ENCODE measurements at regions not wholly inside any gene's neighbourhood (a gene's known extent, or its start where the extent isn't known, plus 50 kb on each side); places are given as distances from the start of the nearest gene placed in this dataset.

DNA sequence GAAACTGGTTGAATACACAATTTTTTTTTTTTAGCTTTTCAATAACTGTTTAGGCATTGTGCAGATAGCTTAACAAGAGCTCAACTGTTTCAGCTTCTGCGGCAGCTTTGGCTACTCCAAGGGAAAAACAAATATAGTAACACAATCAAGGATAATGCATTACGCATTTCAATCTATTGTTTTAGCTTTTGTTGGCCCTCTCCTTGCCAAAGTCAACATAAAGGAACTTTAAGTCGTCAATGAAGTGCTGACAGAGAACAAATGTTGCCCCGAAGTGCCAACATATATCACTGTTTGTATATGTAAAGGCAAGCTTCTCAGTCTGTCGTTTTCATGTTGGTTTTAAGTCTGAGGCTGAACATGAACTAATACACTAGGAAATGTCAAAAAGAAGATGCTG, 1087.4 kb upstream of the FLRT2 start:
- ChIA-PET POLR2A (no interaction called here), CTCF (no interaction called here)
- no peak for TF ChIP-seq TARDBP (IDR thresholded peaks at IDR 0.05)
- DNase-seq (ENCODE audit: extremely low spot score): no peak

DNA sequence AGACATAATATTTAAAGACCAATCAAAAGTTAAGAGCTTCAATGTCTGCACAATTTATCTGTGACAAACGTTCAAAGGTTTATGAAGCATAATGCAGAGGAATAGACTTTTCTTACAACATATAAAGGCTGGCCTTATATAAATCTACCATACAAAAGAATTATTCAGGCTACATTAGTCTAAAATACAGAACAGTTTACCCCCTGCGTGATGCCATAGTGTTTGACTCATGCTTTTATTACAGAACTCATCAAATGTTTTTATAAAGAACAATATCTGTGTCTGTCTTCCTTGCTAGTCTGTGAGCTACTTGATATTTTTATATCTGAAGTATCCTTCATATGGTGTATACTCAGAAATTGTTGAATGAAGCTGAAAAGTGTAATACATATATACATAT, 1084.5 kb upstream of the FLRT2 start:
- no peak for DNase-seq (ENCODE audit: extremely low spot score)
- ChIA-PET POLR2A (no interaction called here), CTCF (no interaction called here)
- TF ChIP-seq NFRKB (IDR thresholded peaks at IDR 0.05) (no peak), BHLHE40 (IDR thresholded peaks at IDR 0.05; ENCODE audit: borderline replicate concordance) (no peak), FOXA1 (IDR thresholded peaks at IDR 0.05) (no peak), ZNF384 (IDR thresholded peaks at IDR 0.05) (no peak), FOXK2 (IDR thresholded peaks at IDR 0.05) (no peak), ARNT (IDR thresholded peaks at IDR 0.05) (no peak), SP1 (IDR thresholded peaks at IDR 0.05) (no peak), HDGF (IDR thresholded peaks at IDR 0.05; ENCODE audit: borderline replicate concordance) (no peak), LEF1 (IDR thresholded peaks at IDR 0.05; ENCODE audit: borderline replicate concordance) (no peak), ELF4 (IDR thresholded peaks at IDR 0.05) (no peak), L3MBTL2 (conservative IDR thresholded peaks at IDR 0.05) (no peak)

DNA sequence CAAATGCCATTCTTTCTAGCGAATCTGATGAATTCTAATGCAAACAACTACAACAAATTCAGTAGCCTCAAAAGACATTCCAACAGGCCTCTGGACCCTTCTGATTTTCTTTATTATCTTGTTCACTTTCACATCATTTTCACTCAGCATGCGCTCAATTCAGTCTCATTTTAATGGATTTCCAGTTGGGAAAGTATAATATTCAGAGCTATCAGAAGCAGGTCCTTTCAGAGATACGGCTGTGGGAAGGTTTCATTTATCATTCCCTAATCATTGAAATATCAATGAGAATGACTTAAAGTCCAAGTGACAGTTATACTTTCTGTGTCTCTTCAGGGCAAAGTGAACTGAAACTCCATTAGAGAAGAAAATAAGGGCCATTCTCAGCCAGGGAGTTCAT, 1083.7 kb upstream of the FLRT2 start:
- ChIA-PET POLR2A (no interaction called here), CTCF (no interaction called here)
- TF ChIP-seq FOXA1 (IDR thresholded peaks at IDR 0.05) (no peak), SP1 (IDR thresholded peaks at IDR 0.05) (no peak), FOXM1 (IDR thresholded peaks at IDR 0.05; ENCODE audit: borderline replicate concordance) (no peak), FOXK2 (IDR thresholded peaks at IDR 0.05) (no peak), BHLHE40 (IDR thresholded peaks at IDR 0.05; ENCODE audit: borderline replicate concordance) (no peak)
- TF ChIP-seq, protein P1, sequence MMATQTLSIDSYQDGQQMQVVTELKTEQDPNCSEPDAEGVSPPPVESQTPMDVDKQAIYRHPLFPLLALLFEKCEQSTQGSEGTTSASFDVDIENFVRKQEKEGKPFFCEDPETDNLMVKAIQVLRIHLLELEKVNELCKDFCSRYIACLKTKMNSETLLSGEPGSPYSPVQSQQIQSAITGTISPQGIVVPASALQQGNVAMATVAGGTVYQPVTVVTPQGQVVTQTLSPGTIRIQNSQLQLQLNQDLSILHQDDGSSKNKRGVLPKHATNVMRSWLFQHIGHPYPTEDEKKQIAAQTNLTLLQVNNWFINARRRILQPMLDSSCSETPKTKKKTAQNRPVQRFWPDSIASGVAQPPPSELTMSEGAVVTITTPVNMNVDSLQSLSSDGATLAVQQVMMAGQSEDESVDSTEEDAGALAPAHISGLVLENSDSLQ (IDR thresholded peaks at IDR 0.05): no peak

DNA sequence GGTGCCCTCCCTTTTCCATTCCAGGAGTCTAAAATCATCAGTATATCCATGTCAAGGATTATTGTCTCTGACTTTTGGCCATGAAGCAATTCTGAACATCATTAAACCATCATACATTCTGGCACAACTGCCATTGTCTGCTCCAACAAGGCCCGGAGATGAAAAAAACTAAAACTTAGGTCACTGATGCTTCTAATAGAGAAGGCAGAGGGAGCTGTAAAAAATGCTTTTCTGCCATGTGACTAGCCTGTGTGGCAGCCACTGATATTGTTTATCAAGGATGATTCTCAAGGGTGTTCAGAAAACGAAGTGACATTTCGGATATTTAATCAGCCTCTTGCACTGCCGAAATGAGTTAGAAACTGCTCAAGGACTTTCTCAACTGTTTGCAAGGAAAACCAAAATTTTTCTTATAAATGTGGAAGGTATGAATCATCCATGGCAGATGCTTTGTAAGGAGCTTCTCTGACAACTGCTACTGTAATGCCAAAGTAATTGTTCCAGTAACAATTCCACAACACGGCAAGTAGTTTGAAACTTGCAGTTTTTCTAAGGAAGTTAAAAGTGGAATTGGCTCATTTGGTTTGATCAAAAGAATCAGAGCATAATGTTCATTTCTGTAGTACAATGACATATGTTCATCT, 1076.5 kb upstream of the FLRT2 start:
- TF ChIP-seq ARNT (IDR thresholded peaks at IDR 0.05): no peak
- TF ChIP-seq ELF4 (IDR thresholded peaks at IDR 0.05): no peak
- TF ChIP-seq FOXK2 (IDR thresholded peaks at IDR 0.05): no peak
- no peak for TF ChIP-seq SP1 (IDR thresholded peaks at IDR 0.05)
- TF ChIP-seq TARDBP (IDR thresholded peaks at IDR 0.05): no peak
- POLR2A ChIA-PET: no interaction called here
- CTCF ChIA-PET: no interaction called here
- no peak for DNase-seq (ENCODE audit: extremely low spot score)

More for the DNA sequence above, 1083.7 kb upstream of the FLRT2 start:
- no peak for DNase-seq (ENCODE audit: extremely low spot score)

DNA sequence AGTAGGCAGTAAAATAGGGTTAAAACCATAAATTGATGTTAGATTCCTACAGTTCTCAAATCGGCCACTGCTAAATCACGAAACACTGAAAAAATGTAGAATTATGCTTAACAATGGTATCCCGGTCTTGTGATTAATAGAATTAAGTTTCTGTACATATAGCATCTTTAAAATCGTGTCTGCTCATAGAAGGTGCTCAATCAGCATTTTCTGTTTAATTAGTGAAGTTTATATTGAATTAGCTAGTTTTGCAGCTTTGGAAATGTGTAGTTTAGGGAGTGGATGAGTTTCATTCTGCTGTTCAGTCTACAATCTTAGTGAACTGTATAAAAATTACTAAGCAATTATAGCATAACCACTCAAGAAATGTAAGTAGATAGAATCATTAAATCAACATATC, 1075.8 kb upstream of the FLRT2 start:
- no peak for DNase-seq (ENCODE audit: extremely low spot score)
- POLR2A ChIA-PET: no interaction called here
- no peak for TF ChIP-seq SUZ12 (IDR thresholded peaks at IDR 0.05)
- no peak for TF ChIP-seq L3MBTL2 (conservative IDR thresholded peaks at IDR 0.05)
- TF ChIP-seq FOXA1 (IDR thresholded peaks at IDR 0.05): no peak
- no peak for TF ChIP-seq FOXM1 (IDR thresholded peaks at IDR 0.05; ENCODE audit: borderline replicate concordance)
- TF ChIP-seq BHLHE40 (IDR thresholded peaks at IDR 0.05; ENCODE audit: borderline replicate concordance): no peak
- no peak for TF ChIP-seq CTBP1 (IDR thresholded peaks at IDR 0.05; ENCODE audit: borderline replicate concordance)
- no peak for TF ChIP-seq LEF1 (IDR thresholded peaks at IDR 0.05; ENCODE audit: borderline replicate concordance)
- TF ChIP-seq, protein P1 (IDR thresholded peaks at IDR 0.05): no peak
- TF ChIP-seq ZNF384 (IDR thresholded peaks at IDR 0.05): no peak
- no peak for TF ChIP-seq TARDBP (IDR thresholded peaks at IDR 0.05)
- TF ChIP-seq NFRKB (IDR thresholded peaks at IDR 0.05): no peak
- TF ChIP-seq HDGF (IDR thresholded peaks at IDR 0.05; ENCODE audit: borderline replicate concordance): no peak
- CTCF ChIA-PET: no interaction called here

DNA sequence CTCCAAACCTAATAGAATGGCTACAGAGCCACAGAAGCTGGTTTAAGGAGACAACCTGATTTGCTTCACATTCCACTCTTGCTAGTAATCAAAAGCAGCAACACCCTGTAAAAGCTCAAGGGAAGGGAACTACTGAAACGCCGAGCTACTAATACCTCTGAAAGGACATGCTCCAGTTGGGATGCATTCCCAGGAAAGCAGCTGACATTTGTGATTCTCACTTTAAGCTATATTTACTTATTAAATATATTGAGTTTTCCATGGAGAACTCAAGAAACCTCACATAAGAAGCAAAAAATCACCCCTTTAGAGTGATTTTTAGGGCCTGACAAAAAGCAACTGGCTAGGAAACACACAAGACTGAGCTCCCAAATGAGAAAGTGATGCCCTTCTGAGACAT, 1073.0 kb upstream of the FLRT2 start:
- TF ChIP-seq TARDBP (IDR thresholded peaks at IDR 0.05): no peak
- TF ChIP-seq BHLHE40 (IDR thresholded peaks at IDR 0.05; ENCODE audit: borderline replicate concordance): no peak
- no peak for TF ChIP-seq ARNT (IDR thresholded peaks at IDR 0.05)
- TF ChIP-seq SP1 (IDR thresholded peaks at IDR 0.05): no peak
- TF ChIP-seq FOXM1 (IDR thresholded peaks at IDR 0.05; ENCODE audit: borderline replicate concordance): no peak
- TF ChIP-seq FOXA1 (IDR thresholded peaks at IDR 0.05): no peak
- TF ChIP-seq ELF4 (IDR thresholded peaks at IDR 0.05): no peak
- no peak for TF ChIP-seq ZNF384 (IDR thresholded peaks at IDR 0.05)
- no peak for TF ChIP-seq HDGF (IDR thresholded peaks at IDR 0.05; ENCODE audit: borderline replicate concordance)
- no peak for TF ChIP-seq NFRKB (IDR thresholded peaks at IDR 0.05)
- no peak for TF ChIP-seq L3MBTL2 (conservative IDR thresholded peaks at IDR 0.05)
- TF ChIP-seq CTBP1 (IDR thresholded peaks at IDR 0.05; ENCODE audit: borderline replicate concordance): no peak
- no peak for TF ChIP-seq SUZ12 (IDR thresholded peaks at IDR 0.05)
- no peak for TF ChIP-seq FOXK2 (IDR thresholded peaks at IDR 0.05)
- DNase-seq (ENCODE audit: extremely low spot score): no peak
- CTCF ChIA-PET: no interaction called here
- POLR2A ChIA-PET: no interaction called here

DNA sequence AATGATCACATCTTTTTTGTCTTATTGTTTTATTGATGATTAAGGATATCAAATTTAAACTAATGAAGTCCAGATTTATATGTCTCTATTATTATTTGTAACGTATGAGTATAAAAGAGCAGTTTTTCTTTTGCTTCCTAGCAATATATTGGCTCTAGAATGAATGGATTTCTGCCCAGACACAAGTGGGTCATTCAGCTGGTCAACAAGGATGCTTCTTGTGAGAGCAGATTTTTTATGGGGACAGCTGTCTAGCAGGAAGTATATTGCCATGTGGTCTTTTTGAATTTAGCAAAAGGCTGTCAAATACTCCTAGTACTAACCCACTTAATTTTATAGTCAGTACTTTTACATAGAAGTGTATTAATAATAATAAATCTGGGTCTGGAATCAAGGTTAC, 1071.1 kb upstream of the FLRT2 start:
- DNase-seq (ENCODE audit: extremely low spot score): no peak
- ChIA-PET CTCF (no interaction called here), POLR2A (no interaction called here)
- TF ChIP-seq ARNT (IDR thresholded peaks at IDR 0.05): no peak
- TF ChIP-seq L3MBTL2 (conservative IDR thresholded peaks at IDR 0.05): no peak
- no peak for TF ChIP-seq NFRKB (IDR thresholded peaks at IDR 0.05)
- TF ChIP-seq HDGF (IDR thresholded peaks at IDR 0.05; ENCODE audit: borderline replicate concordance): no peak
- no peak for TF ChIP-seq FOXA1 (IDR thresholded peaks at IDR 0.05)
- TF ChIP-seq ELF4 (IDR thresholded peaks at IDR 0.05): no peak
- TF ChIP-seq SP1 (IDR thresholded peaks at IDR 0.05): no peak
- TF ChIP-seq TARDBP (IDR thresholded peaks at IDR 0.05): no peak
- TF ChIP-seq FOXM1 (IDR thresholded peaks at IDR 0.05; ENCODE audit: borderline replicate concordance): no peak
- TF ChIP-seq BHLHE40 (IDR thresholded peaks at IDR 0.05; ENCODE audit: borderline replicate concordance): no peak
- TF ChIP-seq ZNF384 (IDR thresholded peaks at IDR 0.05): no peak
- TF ChIP-seq SUZ12 (IDR thresholded peaks at IDR 0.05): no peak
- no peak for TF ChIP-seq FOXK2 (IDR thresholded peaks at IDR 0.05)
- TF ChIP-seq CTBP1 (IDR thresholded peaks at IDR 0.05; ENCODE audit: borderline replicate concordance): no peak
- no peak for TF ChIP-seq LEF1 (IDR thresholded peaks at IDR 0.05; ENCODE audit: borderline replicate concordance)
- TF ChIP-seq, protein P1 (IDR thresholded peaks at IDR 0.05): no peak
